Tibial artery (tissue), 4 donors: ENCODE measurements at regions not wholly inside any gene's neighbourhood (a gene's known extent, or its start where the extent isn't known, plus 50 kb on each side); places are given as distances from the start of the nearest gene placed in this dataset.

ENCODE experiments used
- DNase-seq, 2 donors: peaks; one replicate each; pipeline ENCODE4 v3.0.0-alpha.2; 2019
- H3K27ac ChIP-seq, 2 donors: fragments of 200-600 bp; sonication (generic) in 1 of 2; 1 replicate in 1 of 2; 2 replicates in 1 of 2; pipeline ENCODE4 v1.5.1; 2018 to 2019; ENCODE audit warnings: mild to moderate bottlenecking in 1 of 2
- H3K27me3 ChIP-seq, 2 donors: fragments of 200-600 bp; sonication (generic) in 1 of 2; one replicate each; pipeline versions ENCODE4 v1.5.1 to v1.6.0; 2016 to 2019
- H3K36me3 ChIP-seq, 3 donors: fragments of 200-600 bp; sonication (generic) in 2 of 3; one replicate each; pipeline ENCODE4 v1.5.1; 2016 to 2019; ENCODE audit warnings: mild to moderate bottlenecking in 2 of 3
- H3K4me1 ChIP-seq, 4 donors: fragments of 200-600 bp; sonication (generic) in 2 of 4; 1 replicate in 3 of 4; 2 replicates in 1 of 4; pipeline ENCODE4 v1.5.1; 2016 to 2019
- H3K4me3 ChIP-seq, 2 donors: fragments of 200-600 bp; sonication (generic) in 1 of 2; 1 replicate in 1 of 2; 2 replicates in 1 of 2; pipeline ENCODE4 v1.5.1; 2018 to 2019; ENCODE audit warnings: mild to moderate bottlenecking in 2 of 2
- H3K9me3 ChIP-seq, 3 donors: fragments of 200-600 bp; sonication (generic) in 1 of 3; one replicate each; pipeline ENCODE4 v1.5.1; 2016 to 2019
- intact Hi-C: fragments of 100-400 bp; cut with DNase I; formaldehyde crosslinking; loops from one replicate; pipeline ENCODE4 v1.15.0; 2023; ENCODE audit warnings: low total_unique reads
- TF ChIP-seq, protein P1 (sequence below), 2 experiments: fragments of 200-600 bp in 1 of 2; fragments of 450-650 bp in 1 of 2; IDR thresholded peaks; one replicate each; pipeline ENCODE4 v1.5.1; 2017 to 2019; ENCODE audit warnings: antibody characterized with exemption in 2 of 2, mild to moderate bottlenecking in 1 of 2, moderate library complexity in 1 of 2

GRCh38 chr10:14456218-14456869, 125.6 kb upstream of the FRMD4A start:
- Histone ChIP-seq H3K27me3 (no peaks in the 10 kb centered on the region), H3K36me3 (no peaks in the 10 kb centered on the region), H3K9me3 (no peaks in the 10 kb centered on the region), H3K27ac (no peak overlapping the region), H3K4me3 (no peak overlapping the region), H3K4me1 (no peaks in the 10 kb centered on the region)
- DNase-seq, result no peak
- intact Hi-C loops, result no loop called here
- TF ChIP-seq, protein P1, sequence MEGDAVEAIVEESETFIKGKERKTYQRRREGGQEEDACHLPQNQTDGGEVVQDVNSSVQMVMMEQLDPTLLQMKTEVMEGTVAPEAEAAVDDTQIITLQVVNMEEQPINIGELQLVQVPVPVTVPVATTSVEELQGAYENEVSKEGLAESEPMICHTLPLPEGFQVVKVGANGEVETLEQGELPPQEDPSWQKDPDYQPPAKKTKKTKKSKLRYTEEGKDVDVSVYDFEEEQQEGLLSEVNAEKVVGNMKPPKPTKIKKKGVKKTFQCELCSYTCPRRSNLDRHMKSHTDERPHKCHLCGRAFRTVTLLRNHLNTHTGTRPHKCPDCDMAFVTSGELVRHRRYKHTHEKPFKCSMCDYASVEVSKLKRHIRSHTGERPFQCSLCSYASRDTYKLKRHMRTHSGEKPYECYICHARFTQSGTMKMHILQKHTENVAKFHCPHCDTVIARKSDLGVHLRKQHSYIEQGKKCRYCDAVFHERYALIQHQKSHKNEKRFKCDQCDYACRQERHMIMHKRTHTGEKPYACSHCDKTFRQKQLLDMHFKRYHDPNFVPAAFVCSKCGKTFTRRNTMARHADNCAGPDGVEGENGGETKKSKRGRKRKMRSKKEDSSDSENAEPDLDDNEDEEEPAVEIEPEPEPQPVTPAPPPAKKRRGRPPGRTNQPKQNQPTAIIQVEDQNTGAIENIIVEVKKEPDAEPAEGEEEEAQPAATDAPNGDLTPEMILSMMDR (IDR thresholded peaks at IDR 0.05), result no peak

GRCh38 chr10:14454629-14455028, 123.9 kb upstream of the FRMD4A start:
- no peaks in the 10 kb centered on the region for H3K36me3 ChIP-seq
- no peak overlapping the region for H3K4me3 ChIP-seq
- intact Hi-C loops, result no loop called here
- H3K27me3 ChIP-seq, result no peaks in the 10 kb centered on the region
- no peak overlapping the region for H3K27ac ChIP-seq
- no peak for DNase-seq
- TF ChIP-seq, protein P1 (IDR thresholded peaks at IDR 0.05), result no peak
- no peaks in the 10 kb centered on the region for H3K9me3 ChIP-seq
- H3K4me1 ChIP-seq, result peaks cover 0 to 10% (median 0%) of the 10 kb centered on the region in 4 donors

- Histone ChIP-seq H3K4me1 (peaks cover 0 to 11% (median 0%) of the 10 kb centered on the region in 4 donors), H3K9me3 (no peaks in the 10 kb centered on the region), H3K27me3 (no peaks in the 10 kb centered on the region), H3K4me3 (no peak overlapping the region), H3K36me3 (no peaks in the 10 kb centered on the region), H3K27ac (no peak overlapping the region)
- intact Hi-C loops, result no loop called here
- no peak for DNase-seq
- TF ChIP-seq, protein P1 (IDR thresholded peaks at IDR 0.05), result no peak
Measured at GRCh38 chr10:14454206-14454605, 123.5 kb upstream of the FRMD4A start.

DNA sequence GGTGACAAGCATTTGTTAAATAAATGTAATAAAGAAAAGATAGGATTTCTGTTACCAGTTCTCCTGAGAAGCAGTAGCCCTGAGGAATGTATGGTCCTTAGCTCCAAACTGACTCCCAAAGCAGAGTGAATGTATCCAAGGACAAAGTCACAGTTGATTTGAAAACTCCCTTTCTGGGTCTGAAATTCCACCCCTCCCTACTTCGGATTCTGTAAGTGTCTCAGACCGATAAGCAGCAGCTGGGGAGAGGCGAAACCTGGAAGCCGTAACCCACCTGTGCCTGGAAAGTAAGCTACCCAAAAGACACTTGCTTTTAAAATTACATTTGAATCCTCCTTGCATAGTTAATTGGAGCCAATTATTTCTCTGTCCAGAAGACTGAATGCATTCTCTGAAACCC, 122.9 kb upstream of the FRMD4A start:
- no peaks in the 10 kb centered on the region for H3K27me3 ChIP-seq
- no peaks in the 10 kb centered on the region for H3K9me3 ChIP-seq
- H3K36me3 ChIP-seq, result no peaks in the 10 kb centered on the region
- H3K4me3 ChIP-seq, result no peak overlapping the region
- intact Hi-C loops, result no loop called here
- no peak overlapping the region for H3K27ac ChIP-seq
- H3K4me1 ChIP-seq, result peaks cover 0 to 11% (median 0%) of the 10 kb centered on the region in 4 donors
- TF ChIP-seq, protein P1 (IDR thresholded peaks at IDR 0.05), result no peak
- no peak for DNase-seq

- peaks cover 0 to 11% (median 0%) of the 10 kb centered on the region in 4 donors for H3K4me1 ChIP-seq
- no peak for DNase-seq
- intact Hi-C loops, result no loop called here
- H3K9me3 ChIP-seq, result no peaks in the 10 kb centered on the region
- H3K4me3 ChIP-seq, result no peak overlapping the region
- no peak overlapping the region for H3K27ac ChIP-seq
- TF ChIP-seq, protein P1 (IDR thresholded peaks at IDR 0.05), result no peak
- H3K36me3 ChIP-seq, result no peaks in the 10 kb centered on the region
- no peaks in the 10 kb centered on the region for H3K27me3 ChIP-seq
Measured at GRCh38 chr10:14451341-14451740, 120.6 kb upstream of the FRMD4A start.
